Skeletal muscle satellite cell (primary cell): ENCODE measurements at regions not wholly inside any gene's neighbourhood (a gene's known extent, or its start where the extent isn't known, plus 50 kb on each side); places are given as distances from the start of the nearest gene placed in this dataset.

ENCODE experiments used
- H3K27me3 ChIP-seq: 2 replicates; pipeline ENCODE4 v1.7.0; 2013; ENCODE audit warnings: low read length; ENCODE audit not compliant: control insufficient read depth, insufficient read depth
- H3K36me3 ChIP-seq: 2 replicates; pipeline ENCODE4 v1.7.0; 2013; ENCODE audit warnings: mild to moderate bottlenecking, control low read depth, low read length; ENCODE audit not compliant: insufficient read depth
- H3K4me1 ChIP-seq: 2 replicates; pipeline ENCODE4 v1.7.0; 2013; ENCODE audit warnings: low read length; ENCODE audit not compliant: control insufficient read depth, insufficient read depth
- H3K4me2 ChIP-seq: 2 replicates; pipeline ENCODE4 v1.7.0; 2013; ENCODE audit warnings: mild to moderate bottlenecking, low read length
- H3K4me3 ChIP-seq: 2 replicates; pipeline ENCODE4 v1.7.0; 2013; ENCODE audit warnings: low read length
- H3K9ac ChIP-seq: 2 replicates; pipeline ENCODE4 v1.7.0; 2013; ENCODE audit warnings: mild to moderate bottlenecking, low read depth, low read length, moderate library complexity
- H3K9me3 ChIP-seq: replicated peaks from 2 replicates; pipeline ENCODE4 v1.7.0; 2013; ENCODE audit warnings: mild to moderate bottlenecking, control low read depth, low read length

GRCh38 chr3:115512565-115513415 lies 110.5 kb upstream of the GAP43 start:
- Histone ChIP-seq H3K4me2 (peak overlapping the region; percentile 88), H3K4me3 (peak overlapping the region; percentile 72), H3K9me3 (no peaks in the 10 kb centered on the region), H3K4me1 (peaks cover 9% of the 10 kb centered on the region), H3K9ac (peak overlapping the region; percentile 67), H3K36me3 (no peaks in the 10 kb centered on the region), H3K27me3 (no peaks in the 10 kb centered on the region)

- no peaks in the 10 kb centered on the region for H3K9me3 ChIP-seq
- H3K4me2 ChIP-seq: peak overlapping the region; percentile 88
- H3K9ac ChIP-seq: peak overlapping the region; percentile 67
- H3K27me3 ChIP-seq: no peaks in the 10 kb centered on the region
- peak overlapping the region; percentile 72 for H3K4me3 ChIP-seq
- H3K36me3 ChIP-seq: no peaks in the 10 kb centered on the region
- peaks cover 15% of the 10 kb centered on the region for H3K4me1 ChIP-seq
Measured at GRCh38 chr3:115513416-115513800, 109.9 kb upstream of the GAP43 start.

GRCh38 chr3:115517457-115518050 lies 105.8 kb upstream of the GAP43 start:
- Histone ChIP-seq H3K9ac (no peak overlapping the region), H3K4me2 (no peak overlapping the region), H3K27me3 (no peaks in the 10 kb centered on the region), H3K4me1 (peaks cover 13% of the 10 kb centered on the region), H3K36me3 (no peaks in the 10 kb centered on the region), H3K4me3 (no peak overlapping the region), H3K9me3 (no peaks in the 10 kb centered on the region)

- no peaks in the 10 kb centered on the region for H3K9me3 ChIP-seq
- H3K36me3 ChIP-seq: no peaks in the 10 kb centered on the region
- H3K4me2 ChIP-seq: peak overlapping the region; percentile 29
- no peaks in the 10 kb centered on the region for H3K27me3 ChIP-seq
- no peak overlapping the region for H3K4me3 ChIP-seq
- H3K9ac ChIP-seq: no peak overlapping the region
- peaks cover 13% of the 10 kb centered on the region for H3K4me1 ChIP-seq
Measured at GRCh38 chr3:115518100-115518852, 105.0 kb upstream of the GAP43 start.

- Histone ChIP-seq H3K9me3 (no peaks in the 10 kb centered on the region), H3K4me2 (no peak overlapping the region), H3K27me3 (no peaks in the 10 kb centered on the region), H3K36me3 (no peaks in the 10 kb centered on the region), H3K4me1 (peaks cover 13% of the 10 kb centered on the region), H3K9ac (no peak overlapping the region), H3K4me3 (no peak overlapping the region)
Measured at GRCh38 chr3:115520241-115520640, 103.1 kb upstream of the GAP43 start.

- Histone ChIP-seq H3K4me2 (no peak overlapping the region), H3K4me1 (peaks cover 13% of the 10 kb centered on the region), H3K36me3 (no peaks in the 10 kb centered on the region), H3K4me3 (no peak overlapping the region), H3K9me3 (no peaks in the 10 kb centered on the region), H3K9ac (no peak overlapping the region), H3K27me3 (no peaks in the 10 kb centered on the region)
Measured at GRCh38 chr3:115520651-115521245, 102.6 kb upstream of the GAP43 start.

GRCh38 chr3:115523458-115523857 lies 99.9 kb upstream of the GAP43 start:
- no peak overlapping the region for H3K4me3 ChIP-seq
- H3K4me2 ChIP-seq: no peak overlapping the region
- H3K9ac ChIP-seq: no peak overlapping the region
- peaks cover 3% of the 10 kb centered on the region for H3K4me1 ChIP-seq
- no peaks in the 10 kb centered on the region for H3K27me3 ChIP-seq
- no peaks in the 10 kb centered on the region for H3K36me3 ChIP-seq
- H3K9me3 ChIP-seq: no peaks in the 10 kb centered on the region

- Histone ChIP-seq H3K27me3 (no peaks in the 10 kb centered on the region), H3K4me1 (no peaks in the 10 kb centered on the region), H3K36me3 (no peaks in the 10 kb centered on the region), H3K4me3 (no peak overlapping the region), H3K9me3 (no peaks in the 10 kb centered on the region), H3K9ac (no peak overlapping the region), H3K4me2 (no peak overlapping the region)
Measured at GRCh38 chr3:115524549-115524948, 98.8 kb upstream of the GAP43 start.

GRCh38 chr3:115525731-115526130 lies 97.6 kb upstream of the GAP43 start:
- no peaks in the 10 kb centered on the region for H3K4me1 ChIP-seq
- H3K36me3 ChIP-seq: no peaks in the 10 kb centered on the region
- no peak overlapping the region for H3K4me2 ChIP-seq
- no peak overlapping the region for H3K4me3 ChIP-seq
- no peak overlapping the region for H3K9ac ChIP-seq
- H3K27me3 ChIP-seq: no peaks in the 10 kb centered on the region
- H3K9me3 ChIP-seq: no peaks in the 10 kb centered on the region

GRCh38 chr3:115533218-115533617 lies 90.1 kb upstream of the GAP43 start:
- H3K9me3 ChIP-seq: no peaks in the 10 kb centered on the region
- H3K27me3 ChIP-seq: peaks cover 3% of the 10 kb centered on the region
- no peaks in the 10 kb centered on the region for H3K4me1 ChIP-seq
- no peak overlapping the region for H3K4me3 ChIP-seq
- H3K4me2 ChIP-seq: no peak overlapping the region
- H3K9ac ChIP-seq: no peak overlapping the region
- no peaks in the 10 kb centered on the region for H3K36me3 ChIP-seq

GRCh38 chr3:115536171-115536570 lies 87.1 kb upstream of the GAP43 start:
- H3K9ac ChIP-seq: no peak overlapping the region
- no peaks in the 10 kb centered on the region for H3K36me3 ChIP-seq
- H3K27me3 ChIP-seq: peaks cover 3% of the 10 kb centered on the region
- no peaks in the 10 kb centered on the region for H3K4me1 ChIP-seq
- no peaks in the 10 kb centered on the region for H3K9me3 ChIP-seq
- H3K4me2 ChIP-seq: no peak overlapping the region
- no peak overlapping the region for H3K4me3 ChIP-seq
